CD4-positive, alpha-beta T cell treated with Interleukin-4 for 1 hour (primary cell): ENCODE measurements at regions not wholly inside any gene's neighbourhood (a gene's known extent, or its start where the extent isn't known, plus 50 kb on each side); places are given as distances from the start of the nearest gene placed in this dataset.
"Not testable (repeated sequence)": the region's sequence is repeated elsewhere in the genome, so short reads cannot be mapped to it uniquely, and the experiment has no call there.

Source experiments
- DNase-seq, 2 donors: peaks; one replicate each; pipeline ENCODE4 v3.0.0-alpha.2; 2020 to 2022

DNA sequence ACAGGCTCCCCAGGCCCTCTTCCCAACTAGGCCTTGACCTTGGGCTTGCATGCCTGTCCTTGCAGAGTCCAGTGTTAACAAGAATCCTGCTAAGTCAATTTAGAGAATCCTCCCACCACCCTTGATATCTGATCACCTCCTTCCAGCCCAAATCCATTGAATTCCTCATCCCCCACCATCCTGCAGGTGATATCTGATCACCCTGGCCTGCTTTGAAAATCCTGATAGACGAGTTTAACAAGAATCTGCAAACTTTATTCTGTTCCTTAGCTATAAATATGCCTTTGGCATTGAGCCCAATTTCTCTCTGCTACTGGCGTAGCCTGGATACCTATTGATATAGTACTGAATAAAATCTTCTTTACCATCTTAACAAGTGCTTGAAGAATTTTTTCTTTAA, 125.5 kb downstream of the DIRAS2 start:
- DNase-seq: no peak

DNA sequence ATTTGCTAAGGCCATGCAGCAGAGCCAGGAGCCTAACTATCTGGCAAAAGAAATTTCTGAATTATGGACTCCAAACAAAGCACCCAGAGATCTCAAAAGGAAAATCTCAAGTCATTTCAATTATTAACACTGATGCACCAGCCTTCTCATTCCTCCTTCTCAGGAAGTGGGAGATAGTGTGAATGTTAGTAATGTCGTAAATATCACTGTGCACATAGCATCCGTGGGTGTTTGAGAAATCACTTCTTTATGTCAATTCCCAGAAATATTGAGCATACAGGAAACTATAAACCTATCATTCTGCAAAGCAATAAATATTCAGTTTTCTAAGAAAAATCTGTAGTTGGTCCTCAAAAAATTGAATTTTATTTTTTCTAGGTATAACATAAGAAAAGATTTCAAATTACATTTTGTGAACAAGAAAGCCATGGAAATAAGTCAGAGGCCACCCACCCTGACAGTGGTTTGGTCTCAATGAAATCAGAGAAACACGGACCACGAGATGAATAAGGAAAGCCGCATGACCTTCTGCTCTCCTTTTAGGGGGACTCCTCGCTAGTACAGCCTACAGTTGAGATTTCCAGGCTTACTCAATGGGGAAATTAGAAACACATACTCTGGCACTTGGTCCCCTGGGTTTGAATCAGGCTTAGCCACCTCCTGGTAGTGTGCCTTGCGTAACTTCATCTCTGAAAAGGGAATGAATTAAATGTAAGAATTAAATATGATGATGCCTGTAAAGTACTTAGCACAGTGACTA, 120.6 kb downstream of the DIRAS2 start:
- no peak for DNase-seq

DNA sequence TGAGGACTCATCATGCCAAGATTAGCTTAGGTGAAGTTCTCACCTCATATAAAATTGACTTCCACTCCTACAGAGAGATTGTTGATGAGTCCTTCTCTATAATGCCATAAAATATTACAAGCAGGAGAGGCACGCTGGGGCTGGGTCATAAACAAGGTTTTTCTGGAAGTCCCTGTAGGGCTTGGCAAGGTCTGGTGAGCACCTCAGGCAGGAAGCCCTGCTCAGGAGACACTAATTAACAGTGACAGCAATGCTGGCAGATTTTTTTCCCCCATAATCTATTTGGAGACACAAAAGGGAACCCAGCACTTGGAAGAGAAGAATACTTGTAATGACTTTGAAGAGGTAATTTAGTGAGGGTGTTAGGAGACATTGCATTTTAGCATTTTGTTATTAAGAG, 118.7 kb downstream of the DIRAS2 start:
- no peak for DNase-seq

DNA sequence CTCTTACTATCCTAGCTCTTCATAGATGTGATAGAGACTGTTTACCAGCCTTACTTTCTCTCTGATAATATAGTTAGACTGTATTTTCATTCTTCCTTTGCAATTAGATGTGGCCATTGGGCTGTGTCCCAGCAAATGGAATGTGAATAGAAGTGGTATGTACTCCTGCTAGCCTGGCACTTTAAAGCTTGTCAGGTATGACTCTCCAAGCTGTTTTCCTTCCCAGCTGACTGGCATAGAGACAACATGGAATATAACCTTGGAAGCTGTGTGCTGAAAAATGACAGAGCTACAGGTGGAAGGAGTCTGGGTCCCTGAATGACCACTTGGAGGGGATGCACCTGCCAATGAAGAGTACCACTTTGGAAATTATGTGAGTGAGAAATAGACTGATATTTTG, 116.2 kb downstream of the DIRAS2 start:
- no peak for DNase-seq

DNA sequence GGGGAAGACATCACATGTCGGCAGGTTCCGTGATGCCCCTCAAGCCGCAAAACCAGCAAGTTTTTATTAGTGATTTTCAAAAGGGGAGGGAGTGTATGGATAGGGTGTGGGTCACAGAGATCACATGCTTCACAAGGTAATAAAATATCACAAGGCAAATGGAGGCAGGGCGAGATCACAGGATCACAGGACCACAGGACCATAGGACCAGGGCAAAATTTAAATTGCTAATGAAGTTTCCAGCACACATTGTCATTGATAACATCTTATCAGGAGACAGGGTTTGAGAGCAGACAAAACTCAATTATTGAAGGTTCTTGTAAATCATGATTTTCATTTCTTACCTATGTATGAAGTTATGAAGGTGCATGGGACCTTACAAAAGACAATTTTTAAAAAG, 106.5 kb downstream of the DIRAS2 start:
- not testable (repeated sequence) for DNase-seq

DNA sequence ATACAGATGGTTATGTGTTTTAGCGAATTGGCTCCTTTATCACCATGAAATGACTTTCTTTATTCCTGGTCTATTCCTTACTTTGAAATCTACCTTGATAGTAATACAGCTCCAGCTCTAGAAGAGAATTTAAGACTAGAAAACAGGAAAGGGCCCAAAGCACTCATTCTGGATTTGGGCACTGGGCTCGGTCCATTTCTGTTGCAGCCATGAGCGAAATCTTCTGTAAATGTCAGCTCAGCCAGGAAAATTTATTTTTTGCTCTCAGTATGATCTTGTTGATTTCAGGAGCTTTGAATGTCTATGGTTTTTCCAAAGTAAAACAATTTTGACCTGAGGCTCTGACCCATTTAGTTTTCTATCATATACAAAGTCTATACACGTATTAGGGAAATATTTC, 104.1 kb downstream of the DIRAS2 start:
- no peak for DNase-seq

DNA sequence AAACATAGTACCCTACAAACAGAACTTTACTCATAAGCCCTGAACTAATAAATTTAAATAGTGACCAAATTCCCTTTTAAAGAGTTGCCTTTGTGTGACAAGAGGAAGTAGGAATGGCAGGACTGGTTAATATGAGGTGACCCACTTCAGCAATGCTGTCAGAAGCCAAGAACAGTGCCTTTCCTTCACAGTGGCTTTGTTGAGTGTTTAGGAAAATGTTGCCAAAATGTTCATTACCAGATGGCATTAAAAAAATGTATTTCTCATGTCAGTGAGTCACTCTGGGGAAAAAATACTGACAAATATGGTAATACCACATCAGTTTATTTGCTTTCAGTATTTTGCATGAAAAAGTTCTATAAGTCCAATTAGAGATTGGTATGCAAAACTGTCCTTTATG, 103.3 kb downstream of the DIRAS2 start:
- no peak for DNase-seq

DNA sequence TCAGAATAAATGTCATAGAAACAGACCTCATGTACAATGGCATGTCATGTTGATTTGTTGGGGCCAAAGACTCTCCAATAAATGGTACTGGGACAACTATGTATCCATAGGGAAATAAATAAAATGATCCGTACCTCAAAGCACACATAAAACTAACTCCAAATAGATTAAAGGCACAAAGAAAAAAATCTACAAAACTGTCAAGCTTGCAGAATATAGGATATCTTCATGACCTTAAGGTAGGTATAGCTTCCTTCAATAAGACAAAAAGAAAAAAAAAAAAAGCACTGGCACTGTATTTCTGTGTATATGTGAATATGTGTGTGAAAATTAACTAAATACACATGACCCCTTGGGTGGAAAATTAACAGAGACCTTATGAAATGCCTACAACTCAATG, 101.9 kb downstream of the DIRAS2 start:
- DNase-seq: no peak

DNA sequence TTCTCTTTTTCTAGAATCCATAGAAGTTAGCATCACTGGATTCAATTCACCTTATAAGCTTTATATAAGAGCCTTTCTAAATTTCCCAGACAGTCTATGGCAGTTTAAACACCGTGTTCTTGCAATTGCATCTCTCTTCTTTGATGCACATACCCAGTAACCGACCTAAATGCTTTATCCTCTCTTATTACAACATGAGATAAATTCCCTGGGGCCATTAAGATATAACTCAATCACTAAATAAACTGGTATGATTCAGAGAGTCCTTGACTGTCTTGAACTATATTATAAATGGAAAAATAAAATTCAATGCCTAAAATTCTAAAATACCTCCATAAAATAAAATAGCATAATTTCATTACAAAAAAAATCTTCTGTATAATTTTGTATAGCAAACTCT, 98.1 kb downstream of the DIRAS2 start:
- no peak for DNase-seq

DNA sequence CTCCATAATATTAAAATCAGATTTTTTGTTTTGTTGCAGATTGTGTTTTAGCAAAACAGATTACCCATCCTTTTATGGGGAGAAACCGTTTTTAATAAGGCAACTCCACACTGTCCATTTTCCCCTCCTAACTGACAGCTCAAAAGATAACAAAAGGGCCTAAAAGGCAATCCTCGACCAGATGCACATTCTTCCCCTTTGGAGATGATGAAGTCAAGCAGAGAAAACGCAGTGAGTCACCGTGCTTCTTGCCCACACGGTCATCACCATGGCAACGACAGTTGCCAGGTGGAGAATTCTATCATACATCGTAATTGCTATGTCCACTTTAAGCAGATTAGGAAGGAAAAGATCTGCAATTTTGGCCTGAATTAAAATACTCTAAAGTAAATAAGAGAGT, 96.4 kb downstream of the DIRAS2 start:
- no peak for DNase-seq

DNA sequence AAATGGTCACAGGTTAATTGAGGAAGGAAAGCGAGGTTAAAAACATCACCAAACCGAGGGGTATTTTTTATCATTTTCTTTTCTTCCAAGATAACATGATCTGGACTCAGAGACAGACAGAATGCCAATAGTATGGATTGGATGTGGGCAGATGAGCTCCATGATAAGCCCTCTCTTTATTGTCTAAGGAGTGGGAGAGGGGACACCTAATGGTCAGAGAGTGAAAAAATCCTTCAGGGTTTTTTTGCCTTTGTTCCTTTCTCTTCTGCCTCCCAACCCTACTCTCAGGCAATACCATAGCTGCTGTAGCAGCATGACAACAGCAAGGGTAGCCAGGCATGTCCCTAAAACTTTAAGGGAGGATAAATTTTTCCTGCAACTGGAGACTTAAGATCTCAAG, 94.7 kb downstream of the DIRAS2 start:
- no peak for DNase-seq

DNA sequence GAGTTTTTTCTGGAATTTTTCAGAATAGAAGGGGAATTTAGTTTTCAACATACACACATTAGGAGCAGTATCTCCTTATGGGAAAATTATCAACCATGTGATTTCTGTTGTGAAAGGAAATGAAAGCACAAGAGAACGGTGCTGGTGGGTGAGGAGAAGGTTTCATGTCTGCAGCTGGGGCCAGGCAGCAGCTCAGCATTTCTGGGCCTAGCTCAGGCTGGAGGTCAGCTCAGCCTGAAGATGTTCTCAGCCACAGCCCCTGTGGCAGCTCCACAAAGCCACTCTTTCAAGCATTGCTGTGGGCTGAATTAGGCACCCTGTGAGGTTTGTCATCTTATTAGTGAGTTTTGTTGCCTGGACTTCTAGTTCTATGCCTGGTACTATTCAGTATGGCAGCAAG, 90.3 kb downstream of the DIRAS2 start:
- DNase-seq: no peak

DNA sequence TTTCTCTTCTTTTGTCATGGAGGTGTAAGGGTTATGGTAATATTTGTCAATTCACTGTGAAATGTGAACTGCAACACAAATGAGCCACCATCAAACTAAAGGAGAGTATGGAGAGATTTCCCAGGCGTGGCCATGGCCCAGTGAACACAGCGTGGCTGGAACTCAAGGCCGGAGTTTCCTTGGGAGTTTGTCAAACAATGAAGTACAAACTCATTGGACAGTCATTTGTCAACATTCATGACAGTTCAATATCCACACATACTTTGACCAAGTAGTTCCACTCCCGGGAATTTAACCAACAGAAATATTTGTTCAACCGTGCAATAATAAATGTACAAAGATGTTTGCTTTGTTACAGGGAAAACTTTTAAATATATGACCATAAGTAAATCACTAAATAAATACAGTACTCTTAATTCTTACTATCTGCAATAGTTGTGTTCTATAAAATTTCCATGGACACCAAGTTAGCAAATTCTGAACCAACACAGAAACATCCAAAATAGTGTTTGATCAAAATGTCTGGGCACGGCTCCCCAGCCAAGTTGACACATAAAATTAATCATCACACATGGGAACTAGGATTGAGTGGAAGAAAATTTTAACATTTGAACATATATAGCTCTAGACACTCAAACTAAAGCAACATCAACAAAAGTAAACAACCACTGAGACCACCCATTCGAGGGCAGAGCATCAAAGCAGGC, 87.1 kb downstream of the DIRAS2 start:
- DNase-seq: no peak

DNA sequence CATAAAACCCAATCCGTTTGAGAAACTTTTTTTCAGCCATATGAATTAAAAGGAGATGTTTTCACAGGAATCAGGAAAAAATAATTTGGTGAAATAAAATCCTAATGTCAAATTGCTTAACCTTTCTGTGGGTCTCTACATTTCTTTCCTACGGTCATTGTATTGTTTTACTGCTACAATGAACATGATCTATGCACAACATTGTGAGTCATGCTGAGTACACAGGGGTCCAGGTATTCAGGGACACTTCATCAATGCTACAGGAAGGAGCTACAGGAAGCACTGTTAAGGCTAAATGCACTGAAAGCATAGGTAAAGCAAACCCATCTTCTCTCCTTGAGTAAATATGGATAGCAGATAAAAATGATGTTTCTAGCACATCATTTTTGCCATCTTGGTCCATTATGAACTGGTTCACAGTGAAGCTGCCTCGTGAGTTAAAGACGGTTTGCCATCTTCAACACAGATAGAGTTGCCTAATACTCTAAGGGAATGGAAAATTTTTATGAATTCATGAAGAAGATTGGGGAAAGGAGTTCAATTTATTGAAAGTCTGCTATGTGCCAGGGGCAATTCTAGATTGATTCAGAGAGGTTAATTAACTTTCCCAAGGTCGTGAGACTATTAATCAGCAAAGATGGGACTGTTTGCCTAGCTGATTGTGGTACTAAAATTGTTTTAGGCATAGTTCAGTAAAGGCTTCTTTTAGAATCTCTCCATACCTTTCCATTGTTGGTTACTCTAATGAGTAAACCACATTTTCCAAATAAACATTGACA, 85.5 kb downstream of the DIRAS2 start:
- no peak for DNase-seq

DNA sequence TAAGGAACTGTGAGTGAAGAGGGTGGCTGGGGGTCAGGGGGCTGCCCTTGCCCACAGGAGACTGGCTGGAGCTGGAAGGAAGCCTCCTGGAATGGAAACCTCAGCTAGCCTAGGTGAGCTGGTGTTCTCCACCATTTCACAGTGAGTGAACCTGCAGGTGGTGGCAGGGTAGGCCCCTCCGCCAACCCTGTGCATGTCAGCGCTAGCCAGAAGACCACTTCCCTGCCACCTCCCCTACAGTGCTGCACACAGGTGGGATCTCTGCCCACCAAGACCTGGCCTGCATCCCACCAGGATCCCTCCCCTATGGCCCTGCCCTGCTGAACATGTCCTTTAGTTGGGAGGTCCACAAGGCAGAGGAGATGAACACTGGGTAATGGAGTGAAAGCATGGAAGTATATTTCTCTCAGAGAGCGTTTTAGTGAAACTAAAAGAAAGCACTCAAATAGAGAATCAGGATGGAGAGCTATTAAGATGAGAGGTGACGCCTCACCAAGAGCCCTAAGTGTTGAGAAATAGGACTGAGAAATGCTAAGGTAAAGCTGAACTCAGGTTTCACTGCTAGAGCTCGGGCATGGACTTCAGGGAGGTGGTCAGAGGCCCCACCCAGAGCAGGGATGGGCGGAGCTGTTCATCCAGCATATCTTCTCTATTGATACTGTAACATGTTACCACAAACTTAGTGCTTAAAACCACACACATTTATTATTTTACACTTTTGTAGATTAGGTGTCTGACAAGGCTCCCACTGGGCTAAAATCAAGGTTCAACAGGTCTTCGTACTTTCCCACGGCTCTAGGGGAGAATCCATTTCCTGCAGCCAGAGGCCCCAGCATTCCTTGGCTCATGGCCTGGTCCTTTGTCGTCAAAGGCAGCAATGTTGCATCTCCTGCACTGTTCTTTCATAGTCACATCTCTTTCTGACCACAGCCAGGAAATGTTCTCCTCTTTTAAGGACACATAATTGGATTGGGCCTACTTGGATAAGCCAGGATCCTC, 83.2 kb downstream of the DIRAS2 start:
- DNase-seq: no peak
